ENCODE measurements at regions not wholly inside any gene's neighbourhood (a gene's known extent, or its start where the extent isn't known, plus 50 kb on each side); places are given as distances from the start of the nearest gene placed in this dataset.

DNA sequence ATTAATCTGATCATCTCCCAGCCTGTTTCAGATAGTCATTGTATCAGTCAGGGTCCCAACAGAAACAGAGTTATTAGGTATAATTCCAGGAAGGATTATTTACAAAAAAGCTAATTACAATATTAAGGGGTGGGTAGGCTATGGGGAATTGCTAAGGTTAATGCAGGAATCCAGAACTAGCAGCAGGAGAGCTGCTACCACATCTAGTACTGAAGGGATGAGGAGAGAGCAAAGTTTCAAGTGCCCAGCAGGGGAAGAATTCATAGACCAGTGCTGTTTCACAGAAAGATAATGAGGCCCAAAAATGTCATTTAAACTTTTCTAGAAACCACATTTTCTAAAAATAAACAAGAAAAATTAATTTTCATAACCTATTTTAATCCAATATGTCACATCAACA, 284.2 kb downstream of the HACE1 start:
- TF ChIP-seq GATA2 (IDR thresholded peaks at IDR 0.05; ENCODE audit: low read depth, low read length) (no peak), GATA3 (IDR thresholded peaks at IDR 0.05; ENCODE audit: low read depth, low read length) (no peak)

Data from SH-SY5Y (cell line).